A673 (cell line): ENCODE measurements at regions not wholly inside any gene's neighbourhood (a gene's known extent, or its start where the extent isn't known, plus 50 kb on each side); places are given as distances from the start of the nearest gene placed in this dataset.

Source experiments
- CTCF ChIP-seq: fragments of 300-800, 200-600 bp; sonication (generic); conservative IDR thresholded peaks from 2 replicates; pipeline ENCODE4 v1.5.1; 2017; ENCODE audit warnings: low read depth, mild to moderate bottlenecking, antibody characterized with exemption, low read length, moderate library complexity, mixed read lengths
- EZH2 ChIP-seq: fragments of 200-600 bp; sonication (generic); IDR thresholded peaks from 2 replicates; pipeline ENCODE4 v1.6.1; 2017; ENCODE audit warnings: borderline replicate concordance, low read depth, mild to moderate bottlenecking, mixed read lengths, antibody characterized with exemption, low read length; ENCODE audit not compliant: poor library complexity, severe bottlenecking

- TF ChIP-seq CTCF (no peak), EZH2 (no peak)
These were observed 163.6 kb upstream of the PREP start for GRCh38 chr6:105566503-105566902.
